ENCODE measurements at regions not wholly inside any gene's neighbourhood (a gene's known extent, or its start where the extent isn't known, plus 50 kb on each side); places are given as distances from the start of the nearest gene placed in this dataset.
"Not testable (repeated sequence)": the region's sequence is repeated elsewhere in the genome, so short reads cannot be mapped to it uniquely, and the experiment has no call there.

DNA sequence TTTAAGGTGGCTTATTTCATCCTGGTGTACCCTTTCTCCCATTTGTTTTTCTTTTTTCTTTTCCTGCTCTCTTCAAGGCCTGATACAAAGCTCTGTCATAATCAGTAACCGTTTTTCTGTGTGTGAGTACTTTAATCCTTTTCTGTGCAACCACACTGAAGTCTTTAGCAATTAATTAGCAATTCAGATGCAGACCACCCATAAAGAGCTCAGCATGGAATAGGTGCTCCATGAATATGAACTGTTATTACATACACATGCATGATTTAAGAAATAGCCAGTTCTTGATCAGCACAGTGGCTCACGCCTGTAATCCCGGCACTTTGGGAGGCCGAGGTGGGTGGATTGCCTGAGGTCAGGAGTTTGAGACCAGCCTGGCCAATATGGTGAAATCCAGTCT is 1386.6 kb downstream of the AACS start:
- TF ChIP-seq ZFX (IDR thresholded peaks at IDR 0.05) = no peak
- no peak overlapping the region for H3K27ac ChIP-seq

DNA sequence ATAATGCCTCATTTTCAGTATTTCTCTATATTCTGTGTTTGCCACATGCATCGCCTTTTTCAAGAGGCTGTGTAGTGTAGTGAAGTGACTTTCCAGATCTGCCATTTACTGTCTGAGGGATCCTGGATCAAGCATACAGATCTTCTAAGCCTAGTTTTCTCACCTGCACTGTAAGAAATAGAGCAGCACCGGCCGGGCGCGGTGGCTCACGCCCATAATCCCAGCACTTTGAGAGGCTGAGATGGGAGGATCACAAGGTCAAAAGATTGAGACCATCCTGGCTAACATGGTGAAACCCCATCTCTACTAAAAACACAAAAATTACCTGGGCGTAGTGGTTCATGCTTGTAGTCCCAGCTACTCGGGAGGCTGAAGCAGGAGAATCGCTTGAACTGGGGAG is 1387.5 kb downstream of the AACS start:
- H3K27ac ChIP-seq = not testable (repeated sequence)

DNA sequence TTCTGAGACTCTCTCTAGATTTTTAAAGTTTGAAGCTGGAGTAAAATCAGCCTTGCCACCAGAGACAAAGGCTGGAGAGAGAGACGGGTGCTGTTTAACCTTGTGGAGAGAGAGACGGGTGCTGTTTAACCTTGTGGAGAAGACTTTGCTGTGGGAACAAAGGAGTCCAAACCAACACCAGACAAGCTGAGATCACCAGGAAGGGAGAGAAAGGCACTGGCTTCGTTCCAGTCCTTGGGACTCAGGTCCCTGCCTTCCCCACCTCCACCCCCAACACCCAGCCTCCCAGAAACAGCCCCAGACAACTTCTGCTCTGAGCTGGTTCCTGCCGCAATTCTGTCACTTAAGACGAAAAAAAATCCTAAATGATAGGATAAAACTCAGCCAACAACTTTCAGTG is 1389.3 kb downstream of the AACS start:
- no peak overlapping the region for H3K27ac ChIP-seq
- TF ChIP-seq, protein P1, sequence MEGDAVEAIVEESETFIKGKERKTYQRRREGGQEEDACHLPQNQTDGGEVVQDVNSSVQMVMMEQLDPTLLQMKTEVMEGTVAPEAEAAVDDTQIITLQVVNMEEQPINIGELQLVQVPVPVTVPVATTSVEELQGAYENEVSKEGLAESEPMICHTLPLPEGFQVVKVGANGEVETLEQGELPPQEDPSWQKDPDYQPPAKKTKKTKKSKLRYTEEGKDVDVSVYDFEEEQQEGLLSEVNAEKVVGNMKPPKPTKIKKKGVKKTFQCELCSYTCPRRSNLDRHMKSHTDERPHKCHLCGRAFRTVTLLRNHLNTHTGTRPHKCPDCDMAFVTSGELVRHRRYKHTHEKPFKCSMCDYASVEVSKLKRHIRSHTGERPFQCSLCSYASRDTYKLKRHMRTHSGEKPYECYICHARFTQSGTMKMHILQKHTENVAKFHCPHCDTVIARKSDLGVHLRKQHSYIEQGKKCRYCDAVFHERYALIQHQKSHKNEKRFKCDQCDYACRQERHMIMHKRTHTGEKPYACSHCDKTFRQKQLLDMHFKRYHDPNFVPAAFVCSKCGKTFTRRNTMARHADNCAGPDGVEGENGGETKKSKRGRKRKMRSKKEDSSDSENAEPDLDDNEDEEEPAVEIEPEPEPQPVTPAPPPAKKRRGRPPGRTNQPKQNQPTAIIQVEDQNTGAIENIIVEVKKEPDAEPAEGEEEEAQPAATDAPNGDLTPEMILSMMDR (conservative IDR thresholded peaks at IDR 0.05) = no peak
- no peak for TF ChIP-seq ZFX (IDR thresholded peaks at IDR 0.05)

- H3K27ac ChIP-seq = no peak overlapping the region
- TF ChIP-seq ZFX (IDR thresholded peaks at IDR 0.05) = no peak
- TF ChIP-seq, protein P1 (conservative IDR thresholded peaks at IDR 0.05) = no peak
These were observed 1392.5 kb downstream of the AACS start for GRCh38 chr12:126457776-126458175.

GRCh38 chr12:126464153-126464552 is 1398.9 kb downstream of the AACS start:
- no peak overlapping the region for H3K27ac ChIP-seq
- TF ChIP-seq ZFX (IDR thresholded peaks at IDR 0.05) = no peak
- TF ChIP-seq, protein P1 (conservative IDR thresholded peaks at IDR 0.05) = no peak

GRCh38 chr12:126469211-126469610 is 1404.0 kb downstream of the AACS start:
- H3K27ac ChIP-seq = no peak overlapping the region
- no peak for TF ChIP-seq ZFX (IDR thresholded peaks at IDR 0.05)
- TF ChIP-seq, protein P1 (conservative IDR thresholded peaks at IDR 0.05) = no peak

GRCh38 chr12:126474703-126475102 is 1409.5 kb downstream of the AACS start:
- no peak for TF ChIP-seq ZFX (IDR thresholded peaks at IDR 0.05)
- TF ChIP-seq, protein P1 (conservative IDR thresholded peaks at IDR 0.05) = no peak
- H3K27ac ChIP-seq = peak overlapping the region; percentile 28; the same call in 1 of the 2 replicates

GRCh38 chr12:126480451-126480850 is 1415.2 kb downstream of the AACS start:
- H3K27ac ChIP-seq = no peak overlapping the region
- TF ChIP-seq ZFX (IDR thresholded peaks at IDR 0.05) = no peak
- TF ChIP-seq, protein P1 (conservative IDR thresholded peaks at IDR 0.05) = no peak

- H3K27ac ChIP-seq = no peak overlapping the region
These were observed 1416.5 kb downstream of the AACS start for GRCh38 chr12:126481688-126482087.

More at GRCh38 chr12:126481688-126482087, 1416.5 kb downstream of the AACS start:
- no peak for TF ChIP-seq ZFX (IDR thresholded peaks at IDR 0.05)
- TF ChIP-seq, protein P1 (conservative IDR thresholded peaks at IDR 0.05) = no peak
